Neural progenitor cell (in vitro differentiated cells): ENCODE measurements at regions not wholly inside any gene's neighbourhood (a gene's known extent, or its start where the extent isn't known, plus 50 kb on each side); places are given as distances from the start of the nearest gene placed in this dataset.

Experiments used
- DNase-seq: peaks from one replicate; pipeline ENCODE4 v3.0.0-alpha.2; 2016; ENCODE audit warnings: low spot score
- H2AFZ ChIP-seq: fragments of 200-600 bp; sonication (generic); replicated peaks from 2 replicates; pipeline ENCODE4 v1.6.1; 2016; ENCODE audit warnings: antibody characterized with exemption
- H3F3A ChIP-seq: fragments of 200-600 bp; sonication (generic); 2 replicates; pipeline ENCODE4 v1.6.1; 2016; ENCODE audit warnings: antibody characterized with exemption, low read depth
- H3K27ac ChIP-seq: fragments of 200-600 bp; sonication (generic); 2 replicates; pipeline ENCODE4 v1.5.1; 2016; ENCODE audit warnings: mild to moderate bottlenecking
- H3K27me3 ChIP-seq: fragments of 200-600 bp; sonication (generic); 2 replicates; pipeline ENCODE4 v1.6.1; 2016; ENCODE audit warnings: mild to moderate bottlenecking, moderate library complexity
- H3K36me3 ChIP-seq: fragments of 200-600 bp; sonication (generic); 2 replicates; pipeline ENCODE4 v1.5.1; 2016
- H3K4me1 ChIP-seq: fragments of 200-600 bp; sonication (generic); 2 replicates; pipeline ENCODE4 v1.6.1; 2016; ENCODE audit warnings: mixed run types
- H3K4me2 ChIP-seq: fragments of 200-600 bp; sonication (generic); 2 replicates; pipeline ENCODE4 v1.6.1; 2016
- H3K4me3 ChIP-seq: fragments of 200-600 bp; sonication (generic); 2 replicates; pipeline ENCODE4 v1.5.1; 2016
- H3K79me2 ChIP-seq: fragments of 200-600 bp; sonication (generic); 2 replicates; pipeline ENCODE4 v1.6.1; 2016; ENCODE audit warnings: low read depth
- H3K9ac ChIP-seq: fragments of 200-600 bp; sonication (generic); 2 replicates; pipeline ENCODE4 v1.6.1; 2016
- H3K9me3 ChIP-seq: fragments of 200-600 bp; sonication (generic); 2 replicates; pipeline ENCODE4 v1.5.1; 2016; ENCODE audit warnings: low read depth
- H4K20me1 ChIP-seq: fragments of 200-600 bp; sonication (generic); 2 replicates; pipeline ENCODE4 v1.6.1; 2016; ENCODE audit warnings: low read depth
- H3K27ac Mint-ChIP-seq: 3 replicates; pipeline ENCODE4 v1.8.0; 2021; ENCODE audit warnings: mixed read lengths
- H3K27me3 Mint-ChIP-seq: 2 replicates; pipeline ENCODE4 v1.8.0; 2022; ENCODE audit warnings: low read depth, mild to moderate bottlenecking, inconsistent platforms, moderate library complexity, mixed read lengths; ENCODE audit not compliant: insufficient read depth
- H3K36me3 Mint-ChIP-seq: 3 replicates; pipeline ENCODE4 v1.8.0; 2021; ENCODE audit warnings: mixed read lengths
- H3K4me1 Mint-ChIP-seq: 3 replicates; pipeline ENCODE4 v1.8.0; 2021; ENCODE audit warnings: mixed read lengths
- H3K4me3 Mint-ChIP-seq: 3 replicates; pipeline ENCODE4 v1.8.0; 2021; ENCODE audit warnings: mild to moderate bottlenecking, moderate library complexity, mixed read lengths
- H3K9me3 Mint-ChIP-seq: 3 replicates; pipeline ENCODE4 v1.8.0; 2020; ENCODE audit warnings: mixed read lengths
- EZH2 ChIP-seq: fragments of 200-600 bp; sonication (generic); IDR thresholded peaks from 2 replicates; pipeline ENCODE4 v1.6.1; 2017; ENCODE audit warnings: antibody characterized with exemption, mild to moderate bottlenecking, moderate library complexity
- EZH2phosphoT487 ChIP-seq: fragments of 200-600 bp; sonication (generic); IDR thresholded peaks from 2 replicates; pipeline ENCODE4 v1.6.1; 2017; ENCODE audit warnings: antibody characterized with exemption
- TF ChIP-seq, protein P1 (sequence below): fragments of 200-600 bp; sonication (generic); IDR thresholded peaks from 2 replicates; pipeline ENCODE4 v1.5.1; 2017; ENCODE audit warnings: antibody characterized with exemption, mild to moderate bottlenecking

DNA sequence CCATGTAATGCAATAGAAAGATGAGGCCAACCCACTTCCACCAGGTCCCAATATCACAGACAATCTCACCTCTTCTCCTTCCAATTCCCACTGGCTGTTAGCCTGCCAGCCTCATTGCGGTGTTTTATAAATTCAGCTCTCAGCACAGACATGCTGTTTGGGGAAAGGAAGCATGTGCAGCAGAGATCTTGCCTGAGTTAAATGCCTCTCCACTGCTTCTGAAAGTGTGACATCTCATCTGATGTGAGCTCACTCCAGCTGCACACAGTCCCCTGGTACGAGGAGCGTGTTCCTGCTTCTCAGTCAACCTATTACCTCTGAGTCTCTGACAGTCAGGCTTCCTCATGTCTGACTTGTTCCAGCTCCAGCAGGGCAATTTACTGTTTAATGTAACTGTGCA, 122.7 kb upstream of the GUCY1A2 start:
- no peak overlapping the region for H3K27ac ChIP-seq
- no peaks in the 10 kb centered on the region for H3K9me3 Mint-ChIP-seq
- no peaks in the 10 kb centered on the region for H3K27me3 ChIP-seq
- no peaks in the 10 kb centered on the region for H3K79me2 ChIP-seq
- peaks cover 2% of the 10 kb centered on the region for H3K27me3 Mint-ChIP-seq
- H3F3A ChIP-seq = no peaks in the 10 kb centered on the region
- H3K4me3 ChIP-seq = no peak overlapping the region
- H3K4me1 Mint-ChIP-seq = no peaks in the 10 kb centered on the region
- TF ChIP-seq EZH2phosphoT487 (no peak), EZH2 (no peak)
- TF ChIP-seq, protein P1, sequence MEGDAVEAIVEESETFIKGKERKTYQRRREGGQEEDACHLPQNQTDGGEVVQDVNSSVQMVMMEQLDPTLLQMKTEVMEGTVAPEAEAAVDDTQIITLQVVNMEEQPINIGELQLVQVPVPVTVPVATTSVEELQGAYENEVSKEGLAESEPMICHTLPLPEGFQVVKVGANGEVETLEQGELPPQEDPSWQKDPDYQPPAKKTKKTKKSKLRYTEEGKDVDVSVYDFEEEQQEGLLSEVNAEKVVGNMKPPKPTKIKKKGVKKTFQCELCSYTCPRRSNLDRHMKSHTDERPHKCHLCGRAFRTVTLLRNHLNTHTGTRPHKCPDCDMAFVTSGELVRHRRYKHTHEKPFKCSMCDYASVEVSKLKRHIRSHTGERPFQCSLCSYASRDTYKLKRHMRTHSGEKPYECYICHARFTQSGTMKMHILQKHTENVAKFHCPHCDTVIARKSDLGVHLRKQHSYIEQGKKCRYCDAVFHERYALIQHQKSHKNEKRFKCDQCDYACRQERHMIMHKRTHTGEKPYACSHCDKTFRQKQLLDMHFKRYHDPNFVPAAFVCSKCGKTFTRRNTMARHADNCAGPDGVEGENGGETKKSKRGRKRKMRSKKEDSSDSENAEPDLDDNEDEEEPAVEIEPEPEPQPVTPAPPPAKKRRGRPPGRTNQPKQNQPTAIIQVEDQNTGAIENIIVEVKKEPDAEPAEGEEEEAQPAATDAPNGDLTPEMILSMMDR = no peak
- H3K36me3 ChIP-seq = no peaks in the 10 kb centered on the region
- H3K9me3 ChIP-seq = no peaks in the 10 kb centered on the region
- no peaks in the 10 kb centered on the region for H4K20me1 ChIP-seq
- no peak overlapping the region for H2AFZ ChIP-seq
- no peaks in the 10 kb centered on the region for H3K4me1 ChIP-seq
- no peak overlapping the region for H3K4me3 Mint-ChIP-seq
- H3K27ac Mint-ChIP-seq = no peak overlapping the region
- no peaks in the 10 kb centered on the region for H3K36me3 Mint-ChIP-seq
- H3K4me2 ChIP-seq = no peak overlapping the region
- H3K9ac ChIP-seq = no peak overlapping the region
- no peak for DNase-seq

DNA sequence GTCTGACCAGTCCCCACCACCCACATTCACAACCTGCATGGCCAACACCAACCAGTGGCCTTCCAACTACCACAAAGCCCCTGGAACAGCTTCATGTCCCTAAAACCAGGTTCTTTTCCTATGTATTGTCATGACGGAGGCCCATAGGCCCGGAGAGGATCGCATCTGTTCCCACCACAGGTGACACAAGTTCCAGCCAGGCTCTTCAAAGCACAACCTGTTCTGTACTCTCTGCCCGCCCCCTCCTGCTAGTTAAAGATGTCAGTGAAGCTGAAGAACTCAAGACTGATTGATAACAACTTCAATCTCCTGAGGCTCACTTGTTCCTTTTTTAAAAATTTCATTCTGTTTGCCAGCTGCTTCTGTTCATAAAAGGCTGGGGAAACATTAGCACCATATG, 121.1 kb upstream of the GUCY1A2 start:
- H3K36me3 ChIP-seq = no peaks in the 10 kb centered on the region
- no peak for DNase-seq
- peaks cover 2% of the 10 kb centered on the region for H3K27me3 Mint-ChIP-seq
- no peak overlapping the region for H3K9ac ChIP-seq
- H3K4me2 ChIP-seq = no peak overlapping the region
- TF ChIP-seq EZH2 (no peak), EZH2phosphoT487 (no peak)
- TF ChIP-seq, protein P1 = no peak
- no peaks in the 10 kb centered on the region for H3F3A ChIP-seq
- H3K9me3 Mint-ChIP-seq = no peaks in the 10 kb centered on the region
- no peak overlapping the region for H3K27ac ChIP-seq
- H3K4me3 ChIP-seq = no peak overlapping the region
- no peaks in the 10 kb centered on the region for H3K9me3 ChIP-seq
- no peaks in the 10 kb centered on the region for H3K27me3 ChIP-seq
- H3K79me2 ChIP-seq = no peaks in the 10 kb centered on the region
- H3K4me1 ChIP-seq = no peaks in the 10 kb centered on the region
- no peaks in the 10 kb centered on the region for H3K36me3 Mint-ChIP-seq
- no peaks in the 10 kb centered on the region for H4K20me1 ChIP-seq
- no peak overlapping the region for H2AFZ ChIP-seq
- no peak overlapping the region for H3K4me3 Mint-ChIP-seq
- H3K4me1 Mint-ChIP-seq = no peaks in the 10 kb centered on the region
- H3K27ac Mint-ChIP-seq = no peak overlapping the region

DNA sequence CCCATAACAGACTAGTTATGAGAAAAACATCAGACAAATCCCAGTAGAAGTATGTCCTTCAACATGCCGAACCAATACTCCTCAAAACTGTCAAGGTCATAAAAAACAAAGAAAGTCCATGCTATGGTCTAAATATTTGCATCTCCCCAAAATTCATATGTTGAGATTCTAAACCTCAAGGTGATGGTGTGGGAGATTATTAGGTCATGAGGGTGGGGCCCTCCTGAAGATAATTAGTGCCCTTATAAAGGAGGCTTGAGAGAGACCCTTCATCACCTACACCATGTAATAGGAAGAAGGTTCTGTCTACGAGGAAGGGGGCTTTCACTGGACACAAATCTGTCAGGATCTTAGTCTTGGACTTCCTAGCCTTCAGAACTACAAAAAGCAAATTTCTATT, 118.6 kb upstream of the GUCY1A2 start:
- Mint-ChIP-seq H3K9me3 (no peaks in the 10 kb centered on the region), H3K36me3 (no peaks in the 10 kb centered on the region), H3K4me3 (no peak overlapping the region), H3K27me3 (peaks cover 2% of the 10 kb centered on the region), H3K4me1 (no peaks in the 10 kb centered on the region), H3K27ac (no peak overlapping the region)
- H2AFZ ChIP-seq = no peak overlapping the region
- H3F3A ChIP-seq = no peaks in the 10 kb centered on the region
- H3K79me2 ChIP-seq = no peaks in the 10 kb centered on the region
- H3K9ac ChIP-seq = no peak overlapping the region
- no peaks in the 10 kb centered on the region for H3K9me3 ChIP-seq
- TF ChIP-seq EZH2phosphoT487 = no peak
- TF ChIP-seq, protein P1 = no peak
- TF ChIP-seq EZH2 = no peak
- H3K4me1 ChIP-seq = no peaks in the 10 kb centered on the region
- no peak overlapping the region for H3K27ac ChIP-seq
- no peak overlapping the region for H3K4me2 ChIP-seq
- no peak overlapping the region for H3K4me3 ChIP-seq
- no peak for DNase-seq
- H4K20me1 ChIP-seq = no peaks in the 10 kb centered on the region
- no peaks in the 10 kb centered on the region for H3K36me3 ChIP-seq
- no peaks in the 10 kb centered on the region for H3K27me3 ChIP-seq

DNA sequence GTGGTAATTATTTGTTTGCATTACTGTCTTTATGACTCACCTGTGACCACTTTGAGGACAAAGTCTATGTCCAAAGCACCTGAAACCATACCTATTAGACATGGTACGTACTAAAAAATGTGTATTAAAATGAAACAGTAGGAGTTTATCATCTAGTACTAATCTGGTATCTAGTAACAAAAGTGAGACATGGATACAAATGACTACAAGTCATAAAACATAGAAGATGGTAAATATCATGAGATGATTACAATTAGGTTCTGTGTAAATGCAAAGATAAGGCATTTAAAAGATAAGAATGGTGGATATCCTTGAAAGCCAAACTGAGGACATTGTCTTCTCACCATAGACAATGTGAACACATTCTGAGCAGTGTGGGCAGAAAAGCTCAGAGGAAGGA, 113.5 kb upstream of the GUCY1A2 start:
- Histone ChIP-seq H3K9ac (no peak overlapping the region), H3K36me3 (no peaks in the 10 kb centered on the region), H3K27ac (no peak overlapping the region), H3K4me1 (no peaks in the 10 kb centered on the region), H2AFZ (no peak overlapping the region), H3K4me2 (no peak overlapping the region), H3K79me2 (no peaks in the 10 kb centered on the region), H3K4me3 (no peak overlapping the region), H4K20me1 (no peaks in the 10 kb centered on the region), H3F3A (no peaks in the 10 kb centered on the region), H3K27me3 (no peaks in the 10 kb centered on the region), H3K9me3 (no peaks in the 10 kb centered on the region)
- Mint-ChIP-seq H3K27me3 (no peaks in the 10 kb centered on the region), H3K4me1 (no peaks in the 10 kb centered on the region), H3K4me3 (no peak overlapping the region), H3K36me3 (no peaks in the 10 kb centered on the region), H3K9me3 (no peaks in the 10 kb centered on the region), H3K27ac (no peak overlapping the region)
- no peak for TF ChIP-seq EZH2phosphoT487
- no peak for DNase-seq
